GM12864 (cell line): ENCODE measurements at regions not wholly inside any gene's neighbourhood (a gene's known extent, or its start where the extent isn't known, plus 50 kb on each side); places are given as distances from the start of the nearest gene placed in this dataset.
"Not testable (repeated sequence)": the region's sequence is repeated elsewhere in the genome, so short reads cannot be mapped to it uniquely, and the experiment has no call there.

Experiments used
- DNase-seq: peaks from one replicate; pipeline ENCODE4 v3.0.0-alpha.2; 2011; ENCODE audit warnings: low read depth
- H3K4me3 ChIP-seq: 2 replicates; pipeline ENCODE4 v1.5.1; 2011; ENCODE audit warnings: mild to moderate bottlenecking, low read depth, low read length, control low read depth
- TF ChIP-seq, protein P1 (sequence below): IDR thresholded peaks from 2 replicates; pipeline ENCODE4 v1.5.1; 2011; ENCODE audit warnings: low read depth, mild to moderate bottlenecking, moderate library complexity, low read length, control low read depth, inconsistent platforms; ENCODE audit errors: missing control alignments

DNA sequence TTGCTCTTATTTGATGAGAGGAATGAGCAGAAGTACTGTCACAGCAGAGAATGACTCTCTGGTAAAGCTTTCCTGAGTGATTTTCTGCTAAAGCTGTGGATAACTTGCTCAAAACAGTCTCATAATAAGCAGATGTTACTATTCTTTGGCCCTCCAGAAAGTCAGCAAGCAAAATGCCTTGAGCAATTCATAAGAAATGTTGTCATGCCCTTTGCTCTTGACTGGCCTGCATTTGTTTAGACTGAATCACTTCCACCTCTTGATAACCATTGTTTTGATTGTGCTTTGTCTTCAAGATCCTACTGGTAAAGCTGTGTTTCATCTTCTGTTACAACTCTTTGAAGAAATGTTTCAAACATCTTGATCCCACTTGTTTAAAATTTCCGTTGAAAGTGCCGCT is 457.9 kb upstream of the FOXG1 start:
- no peak overlapping the region for H3K4me3 ChIP-seq
- no peak for DNase-seq
- TF ChIP-seq, protein P1, sequence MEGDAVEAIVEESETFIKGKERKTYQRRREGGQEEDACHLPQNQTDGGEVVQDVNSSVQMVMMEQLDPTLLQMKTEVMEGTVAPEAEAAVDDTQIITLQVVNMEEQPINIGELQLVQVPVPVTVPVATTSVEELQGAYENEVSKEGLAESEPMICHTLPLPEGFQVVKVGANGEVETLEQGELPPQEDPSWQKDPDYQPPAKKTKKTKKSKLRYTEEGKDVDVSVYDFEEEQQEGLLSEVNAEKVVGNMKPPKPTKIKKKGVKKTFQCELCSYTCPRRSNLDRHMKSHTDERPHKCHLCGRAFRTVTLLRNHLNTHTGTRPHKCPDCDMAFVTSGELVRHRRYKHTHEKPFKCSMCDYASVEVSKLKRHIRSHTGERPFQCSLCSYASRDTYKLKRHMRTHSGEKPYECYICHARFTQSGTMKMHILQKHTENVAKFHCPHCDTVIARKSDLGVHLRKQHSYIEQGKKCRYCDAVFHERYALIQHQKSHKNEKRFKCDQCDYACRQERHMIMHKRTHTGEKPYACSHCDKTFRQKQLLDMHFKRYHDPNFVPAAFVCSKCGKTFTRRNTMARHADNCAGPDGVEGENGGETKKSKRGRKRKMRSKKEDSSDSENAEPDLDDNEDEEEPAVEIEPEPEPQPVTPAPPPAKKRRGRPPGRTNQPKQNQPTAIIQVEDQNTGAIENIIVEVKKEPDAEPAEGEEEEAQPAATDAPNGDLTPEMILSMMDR: no peak

DNA sequence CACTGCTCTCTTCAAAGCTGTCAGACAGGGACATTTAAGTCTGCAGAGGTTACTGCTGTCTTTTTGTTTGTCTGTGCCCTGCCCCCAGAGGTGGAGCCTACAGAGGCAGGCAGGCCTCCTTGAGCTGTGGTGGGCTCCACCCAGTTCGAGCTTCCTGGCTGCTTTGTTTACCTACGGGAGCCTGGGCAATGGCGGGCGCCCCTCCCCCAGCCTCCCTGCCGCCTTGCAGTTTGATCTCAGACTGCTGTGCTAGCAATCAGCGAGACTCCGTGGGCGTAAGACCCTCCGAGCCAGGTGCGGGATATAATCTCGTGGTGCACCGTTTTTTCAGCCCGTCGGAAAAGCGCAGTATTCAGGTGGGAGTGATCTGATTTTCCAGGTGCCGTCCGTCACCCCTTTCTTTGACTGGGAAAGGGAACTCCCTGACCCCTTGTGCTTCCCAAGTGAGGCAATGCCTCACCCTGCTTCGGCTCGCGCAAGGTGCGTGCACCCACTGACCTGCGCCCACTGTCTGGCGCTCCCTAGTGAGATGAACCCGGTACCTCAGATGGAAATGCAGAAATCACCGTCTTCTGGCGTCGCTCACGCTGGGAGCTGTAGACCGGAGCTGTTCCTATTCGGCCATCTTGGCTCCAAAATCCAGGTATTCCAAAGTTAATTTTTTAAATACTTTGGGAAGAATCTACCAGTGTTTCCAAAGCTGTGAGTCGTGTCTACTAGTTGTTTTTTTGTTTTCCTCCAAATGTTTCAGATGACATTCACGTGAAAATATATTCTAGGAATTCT is 448.5 kb upstream of the FOXG1 start:
- not testable (repeated sequence) for DNase-seq

DNA sequence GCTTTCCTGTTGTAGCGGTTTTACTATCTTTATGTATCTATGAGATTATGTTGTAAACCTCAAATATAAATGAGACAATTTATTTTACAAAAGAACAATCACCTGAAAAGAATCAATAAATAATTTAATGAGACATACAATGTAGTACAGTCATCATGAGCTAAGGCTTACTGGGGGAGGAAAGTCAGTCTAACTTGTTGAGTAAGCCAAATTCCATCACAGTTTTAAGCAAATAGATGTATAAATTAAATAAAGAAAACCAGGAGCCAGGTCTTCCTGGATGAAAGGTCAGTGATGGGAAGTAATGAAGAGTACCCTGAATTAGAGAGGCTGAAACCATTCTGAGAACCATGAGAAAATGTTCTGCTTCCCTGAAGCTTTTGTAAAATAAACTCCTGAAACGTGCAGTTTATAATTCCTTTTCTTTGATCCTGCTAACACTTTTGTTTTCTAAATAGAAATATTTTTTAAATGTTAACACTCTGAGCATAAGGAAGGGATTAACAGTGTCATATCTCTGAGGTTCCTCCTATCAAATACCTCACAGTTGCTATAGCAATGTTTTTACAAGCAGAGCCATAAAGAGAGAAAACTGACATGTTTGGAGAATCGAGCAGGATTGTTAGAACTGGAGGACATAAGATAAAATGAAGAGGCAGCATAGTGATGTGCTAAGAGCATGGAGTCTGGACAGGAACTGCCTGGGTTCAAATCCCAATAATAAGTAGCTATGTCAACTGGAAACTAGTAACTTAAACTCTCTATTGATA is 444.9 kb upstream of the FOXG1 start:
- TF ChIP-seq, protein P1: no peak
- H3K4me3 ChIP-seq: no peak overlapping the region
- DNase-seq: no peak

More for the DNA sequence above, 448.5 kb upstream of the FOXG1 start:
- H3K4me3 ChIP-seq: not testable (repeated sequence)

DNA sequence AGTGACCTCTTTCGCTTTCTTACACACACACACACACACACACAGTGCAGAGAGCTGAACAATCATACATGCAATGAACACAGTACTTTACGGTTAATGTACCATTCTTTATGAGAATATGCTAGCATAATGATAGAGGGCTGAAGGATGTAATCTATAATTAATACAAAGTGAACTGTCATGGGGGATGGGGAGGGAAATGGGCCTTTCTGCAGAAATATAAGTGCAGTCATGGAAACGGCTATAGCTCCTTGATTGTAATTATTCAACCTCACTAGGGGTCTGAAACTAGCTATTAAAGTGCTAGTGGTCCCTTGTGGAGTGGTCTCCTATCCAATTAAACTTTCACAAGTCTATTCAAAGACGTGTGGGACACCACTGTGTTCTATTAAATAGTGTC is 443.2 kb upstream of the FOXG1 start:
- H3K4me3 ChIP-seq: no peak overlapping the region
- TF ChIP-seq, protein P1: no peak
- DNase-seq: no peak

DNA sequence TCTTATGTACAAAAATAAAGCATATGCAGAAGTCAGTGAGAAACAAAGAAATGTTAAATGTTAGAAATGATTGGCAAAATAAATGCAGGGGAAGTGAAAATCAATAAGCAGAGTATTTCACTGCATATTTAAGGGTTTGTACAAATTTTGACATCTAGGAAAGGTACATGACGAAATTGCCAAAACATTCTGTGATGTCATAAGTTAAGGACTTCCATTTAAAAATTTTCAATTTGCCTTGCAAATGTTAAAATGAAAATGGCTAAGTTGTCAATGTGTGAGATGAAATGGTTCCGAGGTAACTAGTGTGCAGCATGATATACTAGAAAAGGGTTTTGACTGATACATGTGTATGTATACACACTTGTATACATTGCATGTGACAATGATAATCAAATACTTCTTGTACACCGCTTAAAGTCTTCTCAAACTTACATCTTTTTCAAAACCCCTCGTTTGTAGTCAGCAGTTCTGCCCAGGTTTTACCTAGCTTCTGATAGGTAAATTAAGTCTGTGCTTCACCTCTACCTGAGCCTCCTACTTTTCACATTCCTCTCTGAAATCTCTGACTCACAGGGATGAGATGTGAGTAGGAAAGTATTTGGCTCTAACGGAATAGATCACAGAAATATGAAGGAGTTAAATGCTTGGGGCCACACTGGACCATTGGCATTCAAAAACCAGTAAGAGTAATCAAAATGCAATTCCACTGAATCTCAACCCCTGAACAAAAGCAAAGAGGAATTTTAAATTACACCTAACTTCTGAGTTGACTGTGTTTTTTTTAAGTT is 442.4 kb upstream of the FOXG1 start:
- no peak overlapping the region for H3K4me3 ChIP-seq
- TF ChIP-seq, protein P1: no peak
- no peak for DNase-seq

DNA sequence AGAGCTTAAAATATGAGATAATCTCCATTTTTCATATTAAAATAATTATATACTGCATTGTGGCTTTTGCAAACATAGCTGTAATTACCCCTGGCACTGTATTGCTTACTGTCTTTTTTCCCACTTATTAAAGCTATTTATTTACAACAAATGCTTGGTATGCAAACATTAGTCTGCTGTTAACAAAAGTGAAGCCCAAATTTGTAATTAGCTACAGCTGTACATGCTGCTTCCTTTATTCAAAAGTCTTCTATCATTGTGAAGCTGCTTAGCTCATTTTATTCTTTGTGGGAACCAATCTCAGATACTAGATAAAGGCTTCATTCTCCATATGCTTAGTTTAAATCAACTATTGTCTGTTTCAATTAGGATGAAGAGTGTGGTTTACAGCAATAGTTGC is 425.8 kb upstream of the FOXG1 start:
- H3K4me3 ChIP-seq: no peak overlapping the region
- TF ChIP-seq, protein P1: no peak
- no peak for DNase-seq

DNA sequence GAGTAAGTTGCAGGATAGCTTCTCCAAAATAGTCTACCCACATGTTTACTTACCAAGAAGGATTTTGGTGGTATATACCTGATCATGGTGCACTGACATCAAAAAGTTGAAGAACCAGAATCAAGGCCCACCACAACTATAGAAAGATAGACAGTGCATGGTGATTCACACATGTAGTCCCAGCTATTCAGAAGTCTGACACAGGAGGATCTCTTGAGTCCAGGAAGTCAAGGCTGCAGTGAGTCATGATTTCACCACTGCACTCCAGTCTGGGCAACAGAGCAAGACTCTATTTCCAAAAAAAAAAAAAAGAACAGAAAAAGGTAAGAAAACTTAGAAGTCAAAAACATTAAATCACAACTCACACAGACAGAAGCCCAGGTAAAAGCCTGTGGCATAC is 422.2 kb upstream of the FOXG1 start:
- TF ChIP-seq, protein P1: no peak
- no peak for DNase-seq
- H3K4me3 ChIP-seq: no peak overlapping the region
